ENCODE measurements at regions not wholly inside any gene's neighbourhood (a gene's known extent, or its start where the extent isn't known, plus 50 kb on each side); places are given as distances from the start of the nearest gene placed in this dataset.

- DNase-seq: no peak
Measured at GRCh38 chr5:7036192-7036835, 323.1 kb downstream of the TENT4A start.

GRCh38 chr5:7039074-7039473, 325.8 kb downstream of the TENT4A start:
- DNase-seq: no peak

GRCh38 chr5:7040111-7040510, 326.9 kb downstream of the TENT4A start:
- DNase-seq: no peak

- no peak for DNase-seq
Measured at GRCh38 chr5:7043797-7044196, 330.6 kb downstream of the TENT4A start.

GRCh38 chr5:7047511-7048261, 334.5 kb downstream of the TENT4A start:
- no peak for DNase-seq

GRCh38 chr5:7050986-7051385, 337.8 kb downstream of the TENT4A start:
- no peak for DNase-seq

GRCh38 chr5:7053125-7053524, 339.9 kb downstream of the TENT4A start:
- no peak for DNase-seq

GRCh38 chr5:7053528-7054209, 340.4 kb downstream of the TENT4A start:
- no peak for DNase-seq

GRCh38 chr5:7066471-7067235, 329.3 kb upstream of the ADCY2 start:
- no peak for DNase-seq

GRCh38 chr5:7068156-7068555, 327.8 kb upstream of the ADCY2 start:
- no peak for DNase-seq

- DNase-seq: no peak
Measured at GRCh38 chr5:7068899-7069298, 327.0 kb upstream of the ADCY2 start.

- DNase-seq: no peak
Measured at GRCh38 chr5:7072188-7072587, 323.8 kb upstream of the ADCY2 start.

GRCh38 chr5:7073666-7074065, 322.3 kb upstream of the ADCY2 start:
- DNase-seq: no peak

GRCh38 chr5:7074176-7074575, 321.8 kb upstream of the ADCY2 start:
- no peak for DNase-seq

GRCh38 chr5:7075470-7075869, 320.5 kb upstream of the ADCY2 start:
- DNase-seq: no peak

GRCh38 chr5:7078101-7078500, 317.8 kb upstream of the ADCY2 start:
- no peak for DNase-seq

GRCh38 chr5:7078901-7079300, 317.0 kb upstream of the ADCY2 start:
- no peak for DNase-seq

- no peak for DNase-seq
Measured at GRCh38 chr5:7080501-7080900, 315.4 kb upstream of the ADCY2 start.

- DNase-seq: no peak
Measured at GRCh38 chr5:7087719-7088297, 308.1 kb upstream of the ADCY2 start.

GRCh38 chr5:7088849-7089248, 307.1 kb upstream of the ADCY2 start:
- DNase-seq: no peak

- DNase-seq: no peak
Measured at GRCh38 chr5:7094626-7095025, 301.3 kb upstream of the ADCY2 start.

- DNase-seq: no peak
Measured at GRCh38 chr5:7096294-7096693, 299.6 kb upstream of the ADCY2 start.

- DNase-seq: no peak
Measured at GRCh38 chr5:7105358-7105757, 290.6 kb upstream of the ADCY2 start.
